ENCODE measurements at regions not wholly inside any gene's neighbourhood (a gene's known extent, or its start where the extent isn't known, plus 50 kb on each side); places are given as distances from the start of the nearest gene placed in this dataset.

DNA sequence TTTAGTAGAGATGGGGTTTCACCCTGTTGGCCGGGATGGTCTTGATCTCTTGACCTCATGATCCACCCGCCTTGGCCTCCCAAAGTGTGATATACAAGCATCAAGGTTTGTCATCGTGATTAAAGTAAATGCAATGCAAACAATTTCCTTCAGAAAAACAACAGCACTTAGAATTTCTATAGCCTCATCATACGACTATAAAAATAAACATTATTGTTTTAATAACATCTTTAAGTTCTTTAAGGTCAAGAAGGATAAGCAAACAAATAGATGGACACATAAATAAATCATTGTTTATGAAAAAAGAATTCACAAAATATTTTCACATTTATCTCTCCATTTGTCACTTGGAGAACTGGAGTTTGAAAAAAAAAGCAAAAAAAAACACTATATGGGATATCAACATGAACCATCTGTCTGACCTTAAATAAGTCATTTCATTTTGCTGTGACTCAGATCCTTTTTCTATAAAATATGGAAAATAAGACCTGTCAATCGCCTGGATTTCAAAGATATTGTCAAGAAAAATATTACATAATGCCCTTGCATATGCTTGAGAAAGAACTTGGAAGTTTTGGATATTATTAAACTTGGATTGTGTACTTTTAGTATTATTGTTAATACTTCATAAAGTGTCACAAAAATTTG is 642.0 kb upstream of the KCNMB2 start:
- TF ChIP-seq POLR2AphosphoS5 (IDR thresholded peaks at IDR 0.05; ENCODE audit: low read depth, low read length) = no peak
- no peak for TF ChIP-seq REST (IDR thresholded peaks at IDR 0.05; ENCODE audit: insufficient read depth in 1 of 2, low read depth in 2 of 2, low read length in 2 of 2)
- no peak for TF ChIP-seq SIN3A (IDR thresholded peaks at IDR 0.05; ENCODE audit: borderline replicate concordance, insufficient read depth, low read length)
- TF ChIP-seq FOXP2 (optimal IDR thresholded peaks at IDR 0.05; ENCODE audit: borderline replicate concordance, extremely low read depth, extremely low read length, insufficient read depth) = no peak
- TF ChIP-seq TAF1 (IDR thresholded peaks at IDR 0.05; ENCODE audit: borderline replicate concordance, insufficient read depth, low read length) = no peak

- TF ChIP-seq SIN3A (IDR thresholded peaks at IDR 0.05; ENCODE audit: borderline replicate concordance, insufficient read depth, low read length) = no peak
- TF ChIP-seq TAF1 (IDR thresholded peaks at IDR 0.05; ENCODE audit: borderline replicate concordance, insufficient read depth, low read length) = no peak
- TF ChIP-seq FOXP2 (optimal IDR thresholded peaks at IDR 0.05; ENCODE audit: borderline replicate concordance, extremely low read depth, extremely low read length, insufficient read depth) = no peak
- TF ChIP-seq REST (IDR thresholded peaks at IDR 0.05; ENCODE audit: insufficient read depth in 1 of 2, low read depth in 2 of 2, low read length in 2 of 2) = no peak
- no peak for TF ChIP-seq POLR2AphosphoS5 (IDR thresholded peaks at IDR 0.05; ENCODE audit: low read depth, low read length)
These were observed 638.1 kb upstream of the KCNMB2 start for GRCh38 chr3:177898185-177898584.

DNA sequence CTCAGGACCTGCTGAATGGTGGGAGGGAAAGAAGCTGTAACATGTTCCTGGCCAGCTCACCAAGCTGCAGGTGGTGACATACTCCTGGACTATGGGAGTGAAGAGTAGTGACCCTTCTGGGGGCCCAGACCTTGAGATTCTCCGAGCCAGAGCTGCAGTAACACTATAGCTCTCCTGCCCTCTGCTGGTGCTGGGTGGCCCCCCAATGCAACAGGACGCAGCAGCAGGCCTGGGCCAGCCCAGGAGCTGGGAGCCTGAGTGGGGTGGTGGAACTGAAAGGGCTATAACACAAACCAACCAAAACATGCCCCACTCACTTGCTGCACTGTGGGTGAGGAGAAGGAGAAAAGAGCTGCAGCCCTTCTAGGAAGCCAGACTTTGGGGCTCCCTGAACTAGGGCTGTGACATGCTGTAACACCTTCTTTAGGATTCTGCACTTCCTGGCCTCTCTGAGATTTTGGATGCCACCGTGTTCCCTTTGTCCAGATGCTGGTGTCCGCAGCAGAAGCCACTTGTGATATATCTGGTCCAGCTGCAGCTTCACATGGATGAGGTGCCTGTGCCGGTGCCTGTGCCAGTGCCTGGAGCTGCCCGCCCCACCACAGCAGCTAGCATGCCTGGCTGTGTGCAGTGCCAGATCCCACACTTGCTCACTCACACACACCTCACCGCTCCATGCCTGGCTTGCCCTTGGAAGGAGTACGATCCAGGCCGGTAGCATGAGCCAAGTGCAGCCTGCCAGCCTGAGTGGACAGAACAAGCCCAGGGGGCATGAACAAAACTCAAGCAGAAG is 636.8 kb upstream of the KCNMB2 start:
- TF ChIP-seq SIN3A (IDR thresholded peaks at IDR 0.05; ENCODE audit: borderline replicate concordance, insufficient read depth, low read length) (no peak), FOXP2 (optimal IDR thresholded peaks at IDR 0.05; ENCODE audit: borderline replicate concordance, extremely low read depth, extremely low read length, insufficient read depth) (no peak), POLR2AphosphoS5 (IDR thresholded peaks at IDR 0.05; ENCODE audit: low read depth, low read length) (no peak), TAF1 (IDR thresholded peaks at IDR 0.05; ENCODE audit: borderline replicate concordance, insufficient read depth, low read length) (no peak), REST (IDR thresholded peaks at IDR 0.05; ENCODE audit: insufficient read depth in 1 of 2, low read depth in 2 of 2, low read length in 2 of 2) (no peak)

GRCh38 chr3:177902876-177903275 is 633.4 kb upstream of the KCNMB2 start:
- TF ChIP-seq REST (IDR thresholded peaks at IDR 0.05; ENCODE audit: insufficient read depth in 1 of 2, low read depth in 2 of 2, low read length in 2 of 2) = no peak
- no peak for TF ChIP-seq POLR2AphosphoS5 (IDR thresholded peaks at IDR 0.05; ENCODE audit: low read depth, low read length)
- TF ChIP-seq FOXP2 (optimal IDR thresholded peaks at IDR 0.05; ENCODE audit: borderline replicate concordance, extremely low read depth, extremely low read length, insufficient read depth) = no peak
- TF ChIP-seq TAF1 (IDR thresholded peaks at IDR 0.05; ENCODE audit: borderline replicate concordance, insufficient read depth, low read length) = no peak
- TF ChIP-seq SIN3A (IDR thresholded peaks at IDR 0.05; ENCODE audit: borderline replicate concordance, insufficient read depth, low read length) = no peak
